ENCODE measurements at regions not wholly inside any gene's neighbourhood (a gene's known extent, or its start where the extent isn't known, plus 50 kb on each side); places are given as distances from the start of the nearest gene placed in this dataset.

- TF ChIP-seq CTCF (IDR thresholded peaks at IDR 0.05): no peak
- no peak for TF ChIP-seq EP300 (IDR thresholded peaks at IDR 0.05)
These were observed 57.0 kb upstream of the PRKCQ start for GRCh38 chr10:6637053-6637452.
